T-helper 1 cell treated with Interleukin-12 subunit alpha and Interleukin-12 subunit beta and Interleukin-4 antibody, amounts not matched to agents 30 ng/mL and 1 ng/mL, for 36 hours (primary cell): ENCODE measurements at regions not wholly inside any gene's neighbourhood (a gene's known extent, or its start where the extent isn't known, plus 50 kb on each side); places are given as distances from the start of the nearest gene placed in this dataset.
"Not testable (repeated sequence)": the region's sequence is repeated elsewhere in the genome, so short reads cannot be mapped to it uniquely, and the experiment has no call there.

Source experiments
- intact Hi-C: fragments of 100-400 bp; cut with micrococcal nuclease; formaldehyde crosslinking; loops from one replicate; pipeline ENCODE4 v1.15.1; 2024

DNA sequence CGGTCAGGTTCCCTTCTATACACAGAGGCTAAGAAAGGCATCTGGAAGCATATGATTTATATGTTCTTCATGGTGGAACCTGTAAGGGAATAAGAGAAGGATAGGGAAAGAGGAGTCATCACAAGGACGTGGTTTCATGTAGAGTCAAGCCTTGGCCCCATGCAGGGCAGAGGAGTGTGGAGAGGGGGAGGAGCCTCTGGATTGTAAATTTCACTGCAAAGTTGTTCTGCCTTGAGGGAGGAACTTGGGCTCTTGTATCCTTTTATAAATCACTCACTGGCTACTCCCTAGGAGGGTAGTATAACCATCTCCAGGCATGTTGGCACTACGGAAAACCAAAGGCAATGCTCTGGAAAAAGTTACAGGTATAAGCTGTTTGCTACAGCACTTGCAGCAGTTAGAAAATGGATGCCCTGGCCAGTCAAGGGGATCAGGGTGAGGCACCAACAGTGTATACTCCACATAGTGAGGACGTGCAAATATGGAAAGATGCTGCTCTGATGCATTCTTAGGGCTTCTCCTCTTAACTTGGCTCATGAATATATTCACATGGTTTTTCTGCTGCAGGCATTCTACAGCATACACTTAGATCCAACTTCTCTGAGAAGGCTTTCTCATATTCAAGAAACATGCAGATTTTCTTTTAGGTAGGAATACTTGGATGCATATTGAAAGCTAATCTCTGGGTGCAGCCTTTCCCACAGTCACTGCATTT is 60.3 kb upstream of the ZNF81 start:
- intact Hi-C loops: no loop called here

DNA sequence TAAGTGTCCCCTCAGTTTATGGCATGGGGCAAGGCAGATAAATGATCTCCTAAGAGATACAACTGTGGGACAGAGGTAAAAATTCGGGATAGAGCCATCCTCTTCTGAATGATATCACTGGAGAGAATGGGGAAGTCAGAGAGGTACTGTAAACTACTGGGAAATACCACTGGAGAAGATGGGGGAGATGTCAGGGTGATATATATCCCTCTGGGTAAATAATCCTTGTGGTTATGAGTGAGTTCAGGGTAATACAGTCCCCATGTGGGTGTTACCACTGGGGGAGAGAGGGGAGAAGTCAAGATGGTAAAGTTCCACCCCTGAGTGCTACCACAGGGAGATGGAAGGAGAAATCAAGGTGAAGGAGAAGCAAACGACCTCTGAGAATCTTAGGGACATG is 63.9 kb upstream of the ZNF81 start:
- intact Hi-C loops: no loop called here

DNA sequence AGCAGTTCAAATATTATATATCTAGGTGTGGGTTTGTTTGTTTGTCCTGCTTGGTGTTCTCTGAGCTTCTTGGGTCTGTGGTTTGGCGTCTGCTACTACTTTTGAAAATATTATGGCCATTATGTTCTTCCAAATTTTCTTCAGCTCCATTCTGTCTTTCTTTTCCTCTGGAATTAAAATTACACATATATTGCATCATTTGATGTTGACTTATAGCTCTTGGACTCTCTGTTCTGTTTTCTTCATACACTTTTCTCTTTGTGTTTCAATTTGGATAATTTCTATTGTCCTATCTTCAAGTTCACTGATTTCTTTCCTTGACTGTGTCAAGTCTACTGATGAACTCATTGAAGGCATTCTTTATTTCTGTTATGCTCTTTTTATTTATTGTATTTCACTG is 65.2 kb upstream of the ZNF81 start:
- intact Hi-C loops: no loop called here

DNA sequence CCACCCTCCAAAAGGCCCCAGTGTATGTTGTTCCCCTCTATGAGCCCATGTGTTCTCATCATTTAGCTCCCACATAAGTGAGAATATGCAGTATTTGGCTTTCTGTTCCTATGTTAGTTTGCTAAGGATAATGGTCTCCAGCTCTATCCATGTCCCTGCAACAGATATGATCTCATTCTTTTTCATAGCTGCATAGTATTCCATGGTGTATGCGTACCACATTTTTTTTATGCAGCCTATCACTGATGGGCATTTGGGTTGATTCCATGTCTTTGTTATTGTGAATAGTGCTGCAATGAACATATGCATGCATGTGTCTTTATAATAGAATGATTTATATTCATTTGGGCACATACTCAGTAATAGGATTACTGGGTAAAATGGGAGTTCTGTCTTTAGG is 73.9 kb upstream of the ZNF81 start:
- intact Hi-C loops: not testable (repeated sequence)

DNA sequence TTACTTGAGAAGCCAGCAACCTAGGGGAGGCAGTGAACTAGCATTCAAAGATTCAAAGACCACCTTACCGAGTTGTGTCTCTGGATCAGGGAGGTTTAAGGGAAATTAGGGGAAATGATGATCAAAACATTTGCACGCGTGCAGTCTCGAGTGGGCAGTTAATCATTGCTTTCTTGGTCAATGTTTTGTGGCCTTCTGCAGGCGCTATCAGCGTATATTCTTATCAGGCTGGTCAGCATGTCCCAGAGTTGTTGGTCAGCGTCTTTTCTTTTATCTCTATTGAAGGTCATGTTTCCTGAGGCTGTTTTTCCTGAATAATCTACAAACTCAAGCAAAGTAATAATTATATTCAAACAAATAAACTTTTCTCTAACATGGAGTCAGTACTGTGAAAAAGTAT is 84.0 kb upstream of the ZNF81 start:
- intact Hi-C loops: no loop called here

DNA sequence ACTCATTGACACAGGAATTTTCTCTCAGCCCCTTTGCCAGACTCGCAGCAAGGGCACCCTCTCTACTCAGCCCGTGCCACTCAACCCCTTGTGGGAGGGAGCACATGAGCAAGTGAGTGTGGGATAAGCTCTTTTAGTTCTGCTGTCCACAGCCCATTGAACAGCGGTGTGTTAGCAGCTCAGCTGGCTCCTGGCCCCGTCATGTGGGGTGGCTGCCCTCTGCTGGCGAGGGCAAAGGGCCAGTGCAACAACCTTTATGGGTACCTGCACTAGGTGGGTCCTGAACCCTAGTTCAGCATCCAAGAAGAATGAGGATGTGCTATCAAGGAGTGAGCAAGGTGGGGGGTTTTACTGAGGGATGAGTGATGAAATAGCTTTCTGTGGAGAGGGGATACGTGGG is 85.0 kb upstream of the ZNF81 start:
- intact Hi-C loops: loop anchor here (1.0 kb wide), 1 partner anchor 189 kb away; no protein-coding TSS in a partner anchor

DNA sequence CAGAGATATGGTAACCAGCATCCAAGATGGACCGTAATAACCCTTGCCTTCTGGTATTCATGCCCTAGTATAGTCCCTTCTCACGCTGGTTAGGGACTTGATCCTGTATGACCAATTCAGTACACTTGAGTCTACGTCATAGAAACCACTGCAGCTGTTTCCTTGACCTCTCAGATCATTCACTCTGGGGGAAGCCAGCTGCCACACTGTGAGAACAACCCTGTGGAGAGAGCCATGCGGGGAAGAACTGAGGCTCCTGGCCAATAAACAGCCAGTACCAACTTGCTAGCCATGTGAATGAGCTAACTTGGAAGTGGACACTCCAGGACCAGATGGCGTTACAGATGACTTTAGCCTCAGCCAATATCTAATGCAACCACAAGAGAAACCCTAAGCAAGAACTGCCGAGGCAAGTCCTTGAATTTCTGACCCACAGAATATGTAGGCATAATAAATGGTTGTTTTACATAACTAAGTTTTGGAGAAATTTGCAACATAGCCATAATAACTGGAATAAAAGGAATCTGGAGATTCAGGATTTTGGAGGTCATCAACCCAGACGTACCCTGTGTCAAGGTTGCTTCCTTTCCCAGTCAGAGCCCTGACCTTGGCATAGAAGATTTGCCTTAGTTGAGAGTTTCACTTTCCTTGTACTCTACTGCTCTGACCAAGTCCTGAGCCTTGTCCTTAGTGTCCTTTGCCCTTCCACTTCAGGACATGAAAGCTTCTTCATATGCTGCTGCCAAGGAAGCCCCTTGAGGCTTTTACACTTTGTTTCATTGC is 87.3 kb upstream of the ZNF81 start:
- intact Hi-C loops: no loop called here

DNA sequence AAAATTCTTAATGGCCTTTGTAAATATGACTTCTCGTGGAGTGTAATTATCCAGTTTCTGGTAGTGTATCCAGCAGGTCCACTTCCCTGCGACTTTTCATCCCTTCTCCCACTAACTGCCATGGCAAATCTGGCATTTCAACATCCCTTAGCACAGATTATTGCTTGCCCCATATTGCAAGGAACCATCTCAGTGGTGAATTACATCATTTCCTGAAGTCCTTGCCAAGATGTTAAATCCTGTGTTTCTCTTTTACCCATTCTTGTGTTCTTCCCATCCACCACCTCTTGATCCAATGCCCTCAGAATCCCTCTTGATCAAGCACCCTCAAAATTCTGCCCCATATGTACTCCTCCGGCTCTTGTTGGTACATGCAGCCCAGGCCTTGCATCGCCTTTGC is 88.1 kb upstream of the ZNF81 start:
- intact Hi-C loops: no loop called here

DNA sequence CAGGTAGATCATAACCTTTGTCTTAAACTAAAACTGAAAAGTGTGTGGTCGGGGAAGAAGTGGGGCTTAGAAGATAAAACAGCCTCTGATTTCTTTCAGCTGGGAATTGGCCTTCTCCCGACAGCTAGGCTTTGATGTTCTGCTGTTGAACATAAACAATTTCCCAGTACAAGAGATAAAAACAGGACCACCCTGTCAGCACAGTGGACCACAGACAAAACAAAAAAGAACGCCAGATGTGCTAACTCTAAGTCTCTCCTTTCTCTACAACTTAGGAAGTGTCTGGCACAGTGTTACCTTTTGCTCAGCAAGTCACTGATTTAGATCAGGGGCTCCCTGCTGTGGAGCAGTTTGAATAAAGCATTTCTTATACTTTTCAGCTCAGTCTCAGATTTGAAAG is 87.5 kb upstream of the UXT start:
- intact Hi-C loops: no loop called here

DNA sequence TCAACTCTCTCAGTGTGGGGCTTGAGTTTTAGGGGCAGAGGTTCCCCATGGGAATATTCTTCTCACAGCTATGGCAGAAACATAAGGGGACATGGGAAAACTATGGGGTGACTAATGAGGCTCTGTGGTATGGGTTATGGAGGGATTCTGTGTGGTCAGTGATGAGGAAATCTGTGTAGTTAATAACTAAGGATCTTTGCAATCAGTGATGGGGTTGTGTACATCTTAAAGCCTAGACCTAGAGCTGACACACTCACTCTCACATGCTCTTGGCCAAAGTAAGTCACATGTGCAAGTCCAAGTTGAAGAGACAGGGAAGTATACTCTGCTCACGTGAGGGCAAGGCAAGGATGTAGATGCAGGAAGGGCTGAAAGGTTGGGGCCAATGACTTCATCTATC is 86.4 kb upstream of the UXT start:
- intact Hi-C loops: no loop called here

DNA sequence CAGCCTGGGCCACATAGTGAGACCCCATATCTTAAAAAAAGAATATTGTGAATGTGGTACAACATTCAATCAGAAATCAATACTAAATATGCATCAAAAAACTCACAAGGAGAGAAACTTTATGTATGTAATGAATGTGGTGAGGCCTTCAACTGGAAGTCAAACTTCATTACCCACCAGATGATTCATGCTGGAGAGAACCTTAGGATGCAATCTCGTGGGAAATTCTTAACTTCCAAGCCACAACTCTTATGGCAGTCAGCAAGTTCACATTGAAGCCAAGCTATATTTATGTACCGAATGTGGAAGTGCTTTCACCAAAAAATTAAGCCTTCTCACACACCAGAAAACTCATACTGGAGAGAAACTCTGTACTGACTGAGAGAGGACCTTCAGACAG is 84.5 kb upstream of the UXT start:
- intact Hi-C loops: no loop called here

DNA sequence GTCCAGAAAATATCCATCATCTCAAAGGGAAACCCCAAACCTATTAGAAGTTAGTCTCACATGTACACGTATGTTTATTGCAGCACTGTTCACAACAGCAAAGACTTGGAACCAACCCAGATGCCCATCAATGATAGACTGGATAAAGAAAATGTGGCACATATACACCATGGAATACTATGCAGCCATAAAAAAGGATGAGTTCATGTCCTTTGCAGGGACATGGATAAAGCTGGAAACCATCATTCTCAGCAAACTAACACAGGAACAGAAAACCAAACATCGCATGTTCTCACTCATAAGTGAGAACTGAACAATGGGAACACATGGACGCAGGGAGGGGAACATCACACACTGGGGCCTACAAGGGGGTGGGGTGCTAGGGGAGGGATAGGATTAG is 79.9 kb upstream of the UXT start:
- intact Hi-C loops: not testable (repeated sequence)

DNA sequence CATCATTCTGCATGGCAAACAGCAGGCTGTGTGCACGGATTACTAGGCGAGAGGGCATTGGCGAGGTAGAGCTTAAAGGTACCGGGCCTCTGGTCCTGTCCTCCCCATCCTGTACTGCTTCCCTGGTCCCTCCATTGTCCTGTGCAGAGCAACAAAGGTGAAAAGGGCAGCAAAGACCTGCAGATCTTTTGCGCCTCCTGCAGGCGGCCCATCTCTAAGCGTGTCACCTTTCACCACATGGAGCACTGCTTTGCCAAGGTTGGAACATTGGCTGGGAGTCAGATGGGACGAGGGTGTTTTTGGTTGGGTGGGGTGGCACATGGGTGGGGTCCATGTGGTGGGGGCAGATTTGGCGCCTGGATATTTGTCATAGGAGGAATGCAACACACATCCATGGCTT is 64.7 kb upstream of the UXT start:
- intact Hi-C loops: loop anchor here (2.0 kb wide), 1 partner anchor 161 kb away; no protein-coding TSS in a partner anchor

DNA sequence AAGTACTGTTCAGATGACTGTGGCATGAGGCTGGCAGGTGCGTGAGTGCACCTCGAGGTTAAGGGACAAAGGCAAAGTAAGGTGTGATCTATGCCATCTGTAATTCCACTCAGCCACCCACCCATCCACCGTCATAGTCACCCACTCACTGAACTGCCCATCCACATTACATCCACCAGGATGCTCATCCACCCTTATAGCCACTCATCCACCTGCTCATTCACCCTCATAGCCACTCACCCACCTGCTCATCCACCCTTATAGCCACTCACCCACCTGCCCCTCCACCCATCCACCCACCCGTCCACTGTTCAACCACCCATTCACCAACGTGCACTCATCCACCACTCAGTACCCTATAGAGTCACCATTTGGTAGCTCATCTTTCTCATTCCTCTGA is 64.1 kb upstream of the UXT start:
- intact Hi-C loops: loop anchor here (2.0 kb wide), 1 partner anchor 160 kb away; no protein-coding TSS in a partner anchor

DNA sequence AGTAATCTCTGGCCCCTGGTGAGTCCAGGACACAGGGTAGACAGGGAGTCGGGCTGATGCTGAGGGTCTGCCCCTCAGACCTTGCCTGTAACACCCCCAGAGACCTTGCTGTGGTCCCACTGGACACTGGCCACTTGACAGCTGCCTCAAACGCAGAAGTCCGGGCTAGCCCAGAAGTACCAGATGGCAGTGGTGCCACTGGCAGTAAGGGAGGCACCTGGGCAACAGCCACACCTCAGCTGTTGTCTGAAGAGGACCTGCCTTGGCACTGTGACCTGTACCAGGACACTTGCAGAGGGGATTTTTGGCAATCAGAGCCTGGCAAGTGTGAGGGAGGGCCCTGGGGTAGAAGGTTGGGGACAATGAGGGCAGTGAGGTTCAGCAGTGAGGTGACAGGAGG is 63.3 kb upstream of the UXT start:
- intact Hi-C loops: loop anchor here (2.0 kb wide), 1 partner anchor 159 kb away; no protein-coding TSS in a partner anchor

DNA sequence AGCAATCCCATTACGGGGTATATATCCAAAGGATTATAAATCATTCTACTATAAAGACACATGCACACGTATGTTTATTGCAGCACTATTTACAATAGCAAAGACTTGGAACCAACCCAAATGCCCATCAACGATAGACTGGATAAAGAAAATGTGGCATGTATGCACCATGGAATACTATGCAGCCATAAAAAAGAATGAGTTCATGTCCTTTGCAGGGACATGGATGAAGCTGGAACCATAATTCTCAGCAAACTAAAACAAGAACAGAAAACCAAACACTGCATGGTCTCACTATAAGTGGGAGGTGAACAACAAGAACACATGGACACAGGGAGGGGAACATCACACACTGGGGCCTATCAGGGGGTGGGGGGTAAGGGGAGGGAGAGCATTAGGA is 56.1 kb upstream of the UXT start:
- intact Hi-C loops: not testable (repeated sequence)

DNA sequence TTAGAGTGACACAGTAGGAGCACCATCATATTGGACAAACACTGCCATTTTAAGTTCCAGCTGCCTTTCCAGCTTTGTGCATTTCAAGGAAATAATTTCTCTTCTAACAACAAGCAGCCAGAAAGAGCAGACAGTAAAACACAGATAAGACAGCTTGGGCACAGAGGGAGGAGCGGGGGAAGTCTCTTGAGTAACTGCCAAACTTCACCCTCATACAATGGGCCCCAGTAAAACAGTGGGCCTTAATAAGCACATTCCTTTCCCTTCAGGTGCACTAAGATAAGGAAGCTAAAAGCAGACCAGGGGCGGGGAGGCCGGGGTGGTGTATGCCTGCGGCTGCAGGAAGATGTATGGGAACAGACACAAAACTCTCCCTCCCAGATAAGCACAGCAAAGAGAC is 53.7 kb upstream of the UXT start:
- intact Hi-C loops: not testable (repeated sequence)

DNA sequence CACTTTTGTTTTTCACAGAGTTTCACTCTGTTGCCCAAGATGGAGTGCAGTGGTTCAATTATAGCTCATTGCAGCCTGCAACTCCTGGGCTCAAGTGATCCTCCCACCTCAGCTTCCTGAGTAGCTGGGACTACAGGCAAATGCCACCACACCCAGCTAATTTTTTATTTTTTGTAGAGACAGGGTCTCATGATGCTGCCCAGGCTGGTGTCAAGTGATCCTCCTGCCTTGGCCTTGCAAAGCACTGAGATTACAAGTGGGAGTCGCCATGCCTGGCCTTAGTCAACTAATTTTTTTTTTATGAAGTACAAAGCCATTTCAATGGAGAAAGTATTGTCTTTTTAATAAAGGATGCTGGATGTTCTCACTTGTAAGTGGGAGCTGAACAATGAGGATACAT is 51.3 kb upstream of the UXT start:
- intact Hi-C loops: no loop called here
